ENCODE measurements at regions not wholly inside any gene's neighbourhood (a gene's known extent, or its start where the extent isn't known, plus 50 kb on each side); places are given as distances from the start of the nearest gene placed in this dataset.

DNA sequence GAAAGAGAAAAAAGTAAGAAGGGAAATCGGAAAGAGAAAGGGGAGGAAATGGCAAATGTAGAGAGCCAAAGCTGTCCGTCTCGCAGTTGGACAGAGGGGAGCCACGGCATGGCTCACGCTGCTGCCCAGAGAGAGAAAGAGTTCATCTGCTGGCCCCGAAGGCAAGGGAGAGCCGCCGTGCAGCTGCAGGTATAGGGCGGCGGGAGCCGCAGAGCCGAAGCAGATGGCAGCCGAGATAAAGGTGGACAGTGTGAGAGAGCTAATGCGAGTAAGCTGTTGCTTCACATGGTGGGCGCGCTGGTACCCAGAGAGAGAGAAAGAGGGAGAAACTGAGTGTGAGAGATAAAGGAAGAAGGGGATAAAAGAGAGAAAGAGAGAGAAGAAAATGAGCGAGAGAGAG lies 188.4 kb upstream of the PPP1R26 start:
- H3K4me3 ChIP-seq (ENCODE audit: low read depth, low read length), result no peak overlapping the region
- TF ChIP-seq, protein P1, sequence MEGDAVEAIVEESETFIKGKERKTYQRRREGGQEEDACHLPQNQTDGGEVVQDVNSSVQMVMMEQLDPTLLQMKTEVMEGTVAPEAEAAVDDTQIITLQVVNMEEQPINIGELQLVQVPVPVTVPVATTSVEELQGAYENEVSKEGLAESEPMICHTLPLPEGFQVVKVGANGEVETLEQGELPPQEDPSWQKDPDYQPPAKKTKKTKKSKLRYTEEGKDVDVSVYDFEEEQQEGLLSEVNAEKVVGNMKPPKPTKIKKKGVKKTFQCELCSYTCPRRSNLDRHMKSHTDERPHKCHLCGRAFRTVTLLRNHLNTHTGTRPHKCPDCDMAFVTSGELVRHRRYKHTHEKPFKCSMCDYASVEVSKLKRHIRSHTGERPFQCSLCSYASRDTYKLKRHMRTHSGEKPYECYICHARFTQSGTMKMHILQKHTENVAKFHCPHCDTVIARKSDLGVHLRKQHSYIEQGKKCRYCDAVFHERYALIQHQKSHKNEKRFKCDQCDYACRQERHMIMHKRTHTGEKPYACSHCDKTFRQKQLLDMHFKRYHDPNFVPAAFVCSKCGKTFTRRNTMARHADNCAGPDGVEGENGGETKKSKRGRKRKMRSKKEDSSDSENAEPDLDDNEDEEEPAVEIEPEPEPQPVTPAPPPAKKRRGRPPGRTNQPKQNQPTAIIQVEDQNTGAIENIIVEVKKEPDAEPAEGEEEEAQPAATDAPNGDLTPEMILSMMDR (IDR thresholded peaks at IDR 0.05; ENCODE audit: low read depth, low read length), result no peak
- TF ChIP-seq POLR2A (IDR thresholded peaks at IDR 0.05; ENCODE audit: extremely low read depth, insufficient read length) (no peak), MAX (IDR thresholded peaks at IDR 0.05; ENCODE audit: low read depth, low read length) (no peak), MYC (IDR thresholded peaks at IDR 0.05; ENCODE audit: low read depth, low read length) (no peak)
- DNase-seq (ENCODE audit: low read depth), result no peak

DNA sequence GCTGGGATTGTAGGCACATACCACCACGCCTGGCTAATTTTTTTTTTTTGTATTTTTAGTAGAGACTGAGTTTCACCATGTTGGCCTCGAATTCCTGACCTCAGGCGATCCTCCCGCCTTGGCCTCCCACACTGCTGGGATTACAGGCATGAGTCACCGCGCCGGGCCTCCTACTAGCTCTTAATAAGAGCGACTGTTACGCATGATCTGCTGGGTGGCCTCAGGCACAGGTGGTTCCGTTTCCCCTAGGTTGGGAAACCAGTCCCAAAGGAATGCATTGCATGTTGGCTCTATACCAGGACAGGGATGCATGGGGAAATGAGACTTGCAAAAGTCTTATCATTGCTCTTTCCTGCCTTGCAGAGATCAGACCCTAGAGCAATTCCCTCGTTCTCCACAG lies 184.7 kb upstream of the PPP1R26 start:
- TF ChIP-seq POLR2A (IDR thresholded peaks at IDR 0.05; ENCODE audit: extremely low read depth, insufficient read length) (no peak), MAX (IDR thresholded peaks at IDR 0.05; ENCODE audit: low read depth, low read length) (no peak), MYC (IDR thresholded peaks at IDR 0.05; ENCODE audit: low read depth, low read length) (no peak)
- TF ChIP-seq, protein P1 (IDR thresholded peaks at IDR 0.05; ENCODE audit: low read depth, low read length), result no peak
- DNase-seq (ENCODE audit: low read depth), result no peak

GRCh38 chr9:135295551-135296300 lies 183.9 kb upstream of the PPP1R26 start:
- no peak for DNase-seq (ENCODE audit: low read depth)
- TF ChIP-seq, protein P1 (IDR thresholded peaks at IDR 0.05; ENCODE audit: low read depth, low read length), result no peak
- TF ChIP-seq MYC (IDR thresholded peaks at IDR 0.05; ENCODE audit: low read depth, low read length), result no peak
- TF ChIP-seq MAX (IDR thresholded peaks at IDR 0.05; ENCODE audit: low read depth, low read length), result no peak
- TF ChIP-seq POLR2A (IDR thresholded peaks at IDR 0.05; ENCODE audit: extremely low read depth, insufficient read length), result no peak
- no peak overlapping the region for H3K4me3 ChIP-seq (ENCODE audit: low read depth, low read length)

More for the DNA sequence above, 184.7 kb upstream of the PPP1R26 start:
- no peak overlapping the region for H3K4me3 ChIP-seq (ENCODE audit: low read depth, low read length)

DNA sequence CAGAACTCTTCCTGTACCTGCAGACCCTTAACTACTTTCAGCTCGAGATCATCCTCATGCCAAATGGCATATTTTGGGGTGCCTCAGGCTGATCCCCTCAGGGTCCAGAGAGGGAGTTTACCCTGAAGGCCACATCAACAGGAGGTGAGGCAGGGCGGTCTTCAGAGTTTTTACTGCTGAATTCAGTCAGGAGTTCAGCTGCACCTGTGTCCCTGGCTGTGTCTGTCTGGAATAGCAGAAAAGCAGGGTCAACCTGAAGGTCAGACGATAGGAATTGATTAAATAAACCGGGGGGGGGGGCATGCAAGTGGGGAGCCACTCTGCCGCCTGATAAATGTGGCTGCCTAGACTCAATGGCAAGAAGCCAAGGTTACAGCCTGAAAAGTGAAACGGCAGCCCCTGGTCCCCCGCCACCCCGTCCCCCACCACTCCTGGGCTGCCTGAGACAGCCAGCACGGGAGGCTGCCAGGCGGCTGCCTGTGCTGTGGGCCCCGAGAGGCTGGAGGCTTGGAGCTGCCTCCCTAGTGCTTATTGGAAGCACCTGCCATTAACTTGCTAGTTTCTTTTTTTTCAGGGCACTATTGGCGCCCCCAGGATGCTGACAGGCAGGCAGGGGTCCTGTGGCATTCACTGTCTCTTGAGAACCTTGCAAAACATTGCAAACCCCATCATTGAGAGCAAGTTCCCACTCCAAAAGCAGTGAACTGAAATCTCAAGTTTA lies 182.7 kb upstream of the PPP1R26 start:
- no peak for DNase-seq (ENCODE audit: low read depth)
- TF ChIP-seq MYC (IDR thresholded peaks at IDR 0.05; ENCODE audit: low read depth, low read length) (no peak), MAX (IDR thresholded peaks at IDR 0.05; ENCODE audit: low read depth, low read length) (no peak), POLR2A (IDR thresholded peaks at IDR 0.05; ENCODE audit: extremely low read depth, insufficient read length) (no peak)
- TF ChIP-seq, protein P1 (IDR thresholded peaks at IDR 0.05; ENCODE audit: low read depth, low read length), result no peak
- H3K4me3 ChIP-seq (ENCODE audit: low read depth, low read length), result no peak overlapping the region

- no peak overlapping the region for H3K4me3 ChIP-seq (ENCODE audit: low read depth, low read length)
- DNase-seq (ENCODE audit: low read depth), result no peak
- TF ChIP-seq, protein P1 (IDR thresholded peaks at IDR 0.05; ENCODE audit: low read depth, low read length), result no peak
- no peak for TF ChIP-seq MYC (IDR thresholded peaks at IDR 0.05; ENCODE audit: low read depth, low read length)
- no peak for TF ChIP-seq POLR2A (IDR thresholded peaks at IDR 0.05; ENCODE audit: extremely low read depth, insufficient read length)
- no peak for TF ChIP-seq MAX (IDR thresholded peaks at IDR 0.05; ENCODE audit: low read depth, low read length)
These were observed 182.0 kb upstream of the PPP1R26 start for GRCh38 chr9:135297456-135298075.

Measured in NB4 (cell line).